Muscle of back (tissue), 3 donors: ENCODE measurements at regions not wholly inside any gene's neighbourhood (a gene's known extent, or its start where the extent isn't known, plus 50 kb on each side); places are given as distances from the start of the nearest gene placed in this dataset.
"Not testable (repeated sequence)": the region's sequence is repeated elsewhere in the genome, so short reads cannot be mapped to it uniquely, and the experiment has no call there.

Experiments
- DNase-seq, 3 donors: peaks; one replicate each; pipeline versions ENCODE4 v3.0.0 to v3.0.0-alpha.2; 2013

GRCh38 chr5:72651109-72651508, 143.9 kb upstream of the ZNF366 start:
- no peak for DNase-seq

- no peak for DNase-seq
Observed at GRCh38 chr5:72649449-72649848, 142.2 kb upstream of the ZNF366 start.

- DNase-seq: peak in 2 of 3 donors; percentile 61 to 75
Observed at GRCh38 chr5:72648480-72648879, 141.3 kb upstream of the ZNF366 start.

- DNase-seq: no peak
Observed at GRCh38 chr5:72647806-72648205, 140.6 kb upstream of the ZNF366 start.

- no peak for DNase-seq
Observed at GRCh38 chr5:72646246-72646866, 139.1 kb upstream of the ZNF366 start.

GRCh38 chr5:72645064-72645846, 138.0 kb upstream of the ZNF366 start:
- no peak for DNase-seq

GRCh38 chr5:72644296-72644695, 137.1 kb upstream of the ZNF366 start:
- no peak for DNase-seq

GRCh38 chr5:72641164-72641563, 134.0 kb upstream of the ZNF366 start:
- DNase-seq: no peak

- DNase-seq: no peak
Observed at GRCh38 chr5:72637058-72637457, 129.8 kb upstream of the ZNF366 start.

GRCh38 chr5:72636565-72636964, 129.4 kb upstream of the ZNF366 start:
- not testable (repeated sequence) for DNase-seq

- DNase-seq: no peak
Observed at GRCh38 chr5:72634444-72634843, 127.2 kb upstream of the ZNF366 start.

- DNase-seq: peak in 2 of 3 donors; percentile 30 to 71
Observed at GRCh38 chr5:72633649-72634048, 126.4 kb upstream of the ZNF366 start.

- no peak for DNase-seq
Observed at GRCh38 chr5:72633041-72633445, 125.8 kb upstream of the ZNF366 start.

GRCh38 chr5:72630721-72631120, 123.5 kb upstream of the ZNF366 start:
- no peak for DNase-seq

GRCh38 chr5:72630081-72630480, 122.9 kb upstream of the ZNF366 start:
- no peak for DNase-seq

GRCh38 chr5:72628771-72629371, 121.7 kb upstream of the ZNF366 start:
- no peak for DNase-seq

GRCh38 chr5:72625332-72625731, 118.1 kb upstream of the ZNF366 start:
- DNase-seq: no peak

GRCh38 chr5:72624641-72625236, 117.5 kb upstream of the ZNF366 start:
- peak in 1 of 3 donors; percentile 79 for DNase-seq

GRCh38 chr5:72623936-72624335, 116.7 kb upstream of the ZNF366 start:
- DNase-seq: no peak

- no peak for DNase-seq
Observed at GRCh38 chr5:72623323-72623722, 116.1 kb upstream of the ZNF366 start.

GRCh38 chr5:72622170-72622760, 115.1 kb upstream of the ZNF366 start:
- DNase-seq: peak in 2 of 3 donors; percentile 37 to 63

GRCh38 chr5:72621576-72621975, 114.4 kb upstream of the ZNF366 start:
- no peak for DNase-seq
